Fibroblast of the aortic adventitia (primary cell): ENCODE measurements at regions not wholly inside any gene's neighbourhood (a gene's known extent, or its start where the extent isn't known, plus 50 kb on each side); places are given as distances from the start of the nearest gene placed in this dataset.
A peak's percentile ranks its signal among the peaks of the same experiment; 100 is the strongest.
"Not testable (repeated sequence)": the region's sequence is repeated elsewhere in the genome, so short reads cannot be mapped to it uniquely, and the experiment has no call there.

Source experiments
- DNase-seq: peaks from one replicate; pipeline ENCODE4 v3.0.0-alpha.2; 2010; ENCODE audit warnings: low read depth
- H3K4me3 ChIP-seq: 2 replicates; pipeline ENCODE4 v1.5.1; 2011; ENCODE audit warnings: low read depth, mild to moderate bottlenecking, control low read depth, low read length, moderate library complexity
- TF ChIP-seq, protein P1 (sequence below): IDR thresholded peaks from 2 replicates; pipeline ENCODE4 v1.5.1; 2011; ENCODE audit warnings: mild to moderate bottlenecking, low read length, control low read depth, inconsistent platforms; ENCODE audit not compliant: insufficient read depth

DNA sequence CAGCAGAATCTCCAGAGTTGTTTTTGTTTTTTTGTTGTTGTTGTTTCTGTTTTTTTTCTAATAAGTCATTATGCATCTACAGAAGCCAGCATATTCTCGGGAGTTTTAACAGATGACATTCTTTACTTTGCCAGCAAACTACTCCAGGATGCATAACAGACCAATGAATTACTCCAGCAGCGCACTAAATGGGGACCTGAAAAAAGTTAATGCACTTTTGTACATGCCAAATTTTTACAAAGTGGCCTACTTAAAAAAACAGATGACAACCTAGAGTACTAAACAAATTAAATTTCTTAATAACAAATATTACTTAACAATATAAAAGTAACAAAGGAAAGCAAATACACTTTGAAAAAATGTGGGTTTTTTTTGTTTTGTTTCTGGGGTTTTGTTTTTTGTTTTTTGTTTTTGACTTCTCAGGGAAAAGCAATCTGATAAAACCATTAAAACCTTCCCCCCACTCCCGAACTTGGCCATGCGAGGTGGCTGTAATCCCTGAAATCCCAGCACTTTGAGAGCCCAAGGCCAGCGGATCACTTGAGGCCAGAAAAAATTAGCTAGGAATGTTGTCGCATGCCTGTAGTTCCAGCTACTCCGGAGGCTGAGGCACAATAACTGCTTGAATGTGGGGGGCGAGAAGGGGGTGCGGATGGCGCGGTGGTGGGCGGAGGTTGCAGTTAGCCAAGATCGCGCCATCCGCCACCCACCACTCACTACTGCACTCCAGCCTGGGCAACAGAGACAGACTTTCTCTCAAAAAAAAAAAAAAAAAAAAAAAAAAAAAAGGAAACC is 352.4 kb downstream of the CETN3 start:
- TF ChIP-seq, protein P1, sequence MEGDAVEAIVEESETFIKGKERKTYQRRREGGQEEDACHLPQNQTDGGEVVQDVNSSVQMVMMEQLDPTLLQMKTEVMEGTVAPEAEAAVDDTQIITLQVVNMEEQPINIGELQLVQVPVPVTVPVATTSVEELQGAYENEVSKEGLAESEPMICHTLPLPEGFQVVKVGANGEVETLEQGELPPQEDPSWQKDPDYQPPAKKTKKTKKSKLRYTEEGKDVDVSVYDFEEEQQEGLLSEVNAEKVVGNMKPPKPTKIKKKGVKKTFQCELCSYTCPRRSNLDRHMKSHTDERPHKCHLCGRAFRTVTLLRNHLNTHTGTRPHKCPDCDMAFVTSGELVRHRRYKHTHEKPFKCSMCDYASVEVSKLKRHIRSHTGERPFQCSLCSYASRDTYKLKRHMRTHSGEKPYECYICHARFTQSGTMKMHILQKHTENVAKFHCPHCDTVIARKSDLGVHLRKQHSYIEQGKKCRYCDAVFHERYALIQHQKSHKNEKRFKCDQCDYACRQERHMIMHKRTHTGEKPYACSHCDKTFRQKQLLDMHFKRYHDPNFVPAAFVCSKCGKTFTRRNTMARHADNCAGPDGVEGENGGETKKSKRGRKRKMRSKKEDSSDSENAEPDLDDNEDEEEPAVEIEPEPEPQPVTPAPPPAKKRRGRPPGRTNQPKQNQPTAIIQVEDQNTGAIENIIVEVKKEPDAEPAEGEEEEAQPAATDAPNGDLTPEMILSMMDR: no peak
- H3K4me3 ChIP-seq: no peak overlapping the region
- no peak for DNase-seq

DNA sequence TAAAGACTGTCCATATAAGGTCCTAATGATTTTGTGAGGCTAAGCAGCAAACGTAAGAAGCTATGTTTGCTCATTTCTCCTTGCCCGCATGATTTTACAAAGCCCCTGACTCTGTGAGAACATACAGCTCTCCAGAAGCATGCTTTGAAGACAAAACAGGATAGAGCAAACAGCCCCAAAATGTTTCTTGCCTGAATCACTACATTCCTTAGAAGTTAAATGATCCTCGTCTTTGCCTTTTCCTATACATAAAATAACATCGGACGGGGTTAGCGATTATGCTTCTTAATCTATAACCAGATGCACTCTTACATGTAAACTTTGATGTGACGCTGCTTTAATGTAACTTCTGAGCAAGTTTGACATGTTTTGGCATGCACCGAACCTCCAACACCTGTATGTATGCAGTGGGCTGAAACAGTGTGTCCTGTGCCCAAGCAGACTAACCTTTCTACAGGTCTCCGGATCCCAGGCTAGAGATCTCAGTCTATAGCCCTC is 353.7 kb downstream of the CETN3 start:
- peak; percentile 59 for DNase-seq
- TF ChIP-seq, protein P1: no peak
- no peak overlapping the region for H3K4me3 ChIP-seq

DNA sequence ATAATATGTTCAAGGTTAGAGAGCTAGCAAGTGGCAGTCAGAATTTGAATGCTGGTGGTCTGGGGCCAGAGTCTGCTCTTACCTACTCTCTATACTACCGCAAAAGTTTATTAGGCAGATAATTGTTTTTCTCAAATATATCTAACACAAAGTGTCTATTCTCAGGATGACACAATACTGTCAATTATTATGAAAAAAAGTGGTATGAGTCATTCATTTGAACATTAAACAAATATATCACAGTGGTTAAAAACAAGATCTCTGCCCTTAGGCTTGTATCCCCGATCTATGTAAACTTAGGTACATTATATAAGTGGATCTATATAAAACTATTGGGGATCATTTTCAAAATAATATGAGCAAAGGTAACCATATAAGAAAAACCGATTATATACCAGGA is 354.9 kb downstream of the CETN3 start:
- no peak overlapping the region for H3K4me3 ChIP-seq
- TF ChIP-seq, protein P1: no peak
- no peak for DNase-seq

DNA sequence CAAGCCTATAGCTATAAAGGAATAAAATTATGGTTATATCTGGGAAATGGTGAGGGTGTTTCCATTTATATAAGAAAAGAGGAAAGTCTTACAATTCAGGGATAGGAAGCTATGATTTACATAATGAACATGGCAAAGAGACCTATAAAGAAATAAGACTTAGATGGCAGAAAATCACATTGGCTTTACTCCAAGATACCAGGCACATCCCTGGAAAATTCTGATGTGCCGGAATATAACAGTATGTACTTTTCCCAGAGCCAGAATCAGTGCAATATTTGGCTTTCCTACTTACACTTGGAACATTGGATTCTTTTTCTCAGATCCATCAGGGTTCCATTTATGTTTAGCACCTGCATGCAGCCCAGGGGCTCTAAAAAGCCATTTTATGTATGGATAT is 357.8 kb downstream of the CETN3 start:
- DNase-seq: no peak
- TF ChIP-seq, protein P1: no peak
- no peak overlapping the region for H3K4me3 ChIP-seq

DNA sequence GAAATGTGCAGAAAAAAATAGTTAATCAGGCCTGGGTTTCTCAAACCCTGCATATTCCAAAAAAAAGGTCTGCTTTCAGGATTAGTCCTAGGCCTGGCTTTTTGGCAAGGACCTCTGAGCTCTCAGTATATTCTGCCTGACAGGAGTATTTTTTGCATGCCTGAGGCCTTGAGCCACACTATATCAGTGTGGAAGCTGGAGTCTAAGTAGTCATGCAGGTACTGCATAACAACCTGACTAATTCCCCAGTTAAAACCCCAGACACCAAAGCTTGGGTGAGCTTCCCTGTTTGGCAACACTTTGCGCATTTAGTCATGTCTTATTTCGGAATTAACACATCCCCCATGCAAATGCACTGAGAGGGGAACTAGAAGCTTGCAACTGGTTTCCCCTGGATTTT is 359.5 kb downstream of the CETN3 start:
- no peak for DNase-seq
- H3K4me3 ChIP-seq: no peak overlapping the region
- TF ChIP-seq, protein P1: no peak

DNA sequence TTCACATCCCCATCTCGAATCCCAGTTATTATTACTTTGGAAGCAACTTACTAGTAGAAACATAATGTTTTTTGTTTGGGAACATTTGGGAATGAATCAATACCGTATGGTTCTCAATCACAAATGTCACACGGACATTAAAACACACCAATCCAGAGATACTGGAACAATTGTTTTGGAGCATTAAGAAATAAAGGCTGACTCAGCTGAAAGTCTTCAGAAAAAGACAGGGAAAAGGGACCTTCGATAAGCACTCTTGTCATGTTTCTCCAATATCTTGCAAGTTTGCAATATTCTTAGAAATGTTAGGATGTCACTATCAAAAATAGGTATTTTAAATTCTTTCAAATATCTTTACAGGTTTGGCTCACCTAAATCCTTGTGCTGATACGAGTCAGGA is 362.4 kb downstream of the CETN3 start:
- no peak for DNase-seq
- H3K4me3 ChIP-seq: no peak overlapping the region
- TF ChIP-seq, protein P1: no peak

DNA sequence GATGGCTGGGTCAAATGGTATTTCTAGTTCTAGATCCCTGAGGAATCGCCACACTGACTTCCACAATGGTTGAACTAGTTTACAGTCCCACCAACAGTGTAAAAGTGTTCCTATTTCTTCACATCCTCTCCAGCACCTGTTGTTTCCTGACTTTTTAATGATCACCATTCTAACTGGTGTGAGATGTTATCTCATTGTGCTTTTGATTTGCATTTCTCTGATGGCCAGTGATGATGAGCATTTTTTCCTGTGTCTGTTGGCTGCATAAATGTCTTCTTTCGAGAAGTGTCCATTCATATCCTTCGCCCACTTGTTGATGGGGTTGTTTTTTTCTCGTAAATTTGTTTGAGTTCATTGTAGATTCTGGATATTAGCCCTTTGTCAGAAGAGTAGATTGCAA is 369.5 kb downstream of the CETN3 start:
- H3K4me3 ChIP-seq, DNase-seq: not testable (repeated sequence)
